ENCODE measurements at regions not wholly inside any gene's neighbourhood (a gene's known extent, or its start where the extent isn't known, plus 50 kb on each side); places are given as distances from the start of the nearest gene placed in this dataset.

DNA sequence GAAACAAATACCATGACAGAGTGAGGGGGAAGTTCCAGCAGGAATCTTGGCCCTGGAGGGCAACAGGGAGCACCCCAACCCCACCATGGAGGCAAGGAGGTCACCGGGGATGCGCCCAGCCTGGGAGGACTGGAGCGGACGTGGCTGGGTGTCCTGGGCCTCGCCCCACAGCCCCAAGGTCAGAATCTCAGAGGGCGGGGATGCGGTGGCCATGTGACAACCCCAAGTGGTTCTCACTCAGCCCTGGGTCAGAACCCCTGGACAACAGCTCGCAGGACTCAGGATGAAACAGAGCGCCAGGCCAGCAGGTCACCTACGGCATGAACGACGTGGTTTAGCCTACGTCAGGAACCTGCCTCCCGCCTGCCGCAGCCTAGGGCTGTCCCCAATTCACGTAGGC is 64.0 kb upstream of the ZNF354A start:
- Histone ChIP-seq H3K4me3 (no peak overlapping the region), H3K9me3 (no peaks in the 10 kb centered on the region), H3K36me3 (no peaks in the 10 kb centered on the region), H3K27me3 (peaks cover 0 to 7% of the 10 kb centered on the region in 2 donors), H3K4me1 (no peaks in the 10 kb centered on the region), H3K27ac (no peak overlapping the region)
- DNase-seq, result no peak
- TF ChIP-seq, protein P1, sequence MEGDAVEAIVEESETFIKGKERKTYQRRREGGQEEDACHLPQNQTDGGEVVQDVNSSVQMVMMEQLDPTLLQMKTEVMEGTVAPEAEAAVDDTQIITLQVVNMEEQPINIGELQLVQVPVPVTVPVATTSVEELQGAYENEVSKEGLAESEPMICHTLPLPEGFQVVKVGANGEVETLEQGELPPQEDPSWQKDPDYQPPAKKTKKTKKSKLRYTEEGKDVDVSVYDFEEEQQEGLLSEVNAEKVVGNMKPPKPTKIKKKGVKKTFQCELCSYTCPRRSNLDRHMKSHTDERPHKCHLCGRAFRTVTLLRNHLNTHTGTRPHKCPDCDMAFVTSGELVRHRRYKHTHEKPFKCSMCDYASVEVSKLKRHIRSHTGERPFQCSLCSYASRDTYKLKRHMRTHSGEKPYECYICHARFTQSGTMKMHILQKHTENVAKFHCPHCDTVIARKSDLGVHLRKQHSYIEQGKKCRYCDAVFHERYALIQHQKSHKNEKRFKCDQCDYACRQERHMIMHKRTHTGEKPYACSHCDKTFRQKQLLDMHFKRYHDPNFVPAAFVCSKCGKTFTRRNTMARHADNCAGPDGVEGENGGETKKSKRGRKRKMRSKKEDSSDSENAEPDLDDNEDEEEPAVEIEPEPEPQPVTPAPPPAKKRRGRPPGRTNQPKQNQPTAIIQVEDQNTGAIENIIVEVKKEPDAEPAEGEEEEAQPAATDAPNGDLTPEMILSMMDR (IDR thresholded peaks at IDR 0.05), result no peak
- no peak for ATAC-seq
- intact Hi-C loops (cut with DNase I), result no loop called here

DNA sequence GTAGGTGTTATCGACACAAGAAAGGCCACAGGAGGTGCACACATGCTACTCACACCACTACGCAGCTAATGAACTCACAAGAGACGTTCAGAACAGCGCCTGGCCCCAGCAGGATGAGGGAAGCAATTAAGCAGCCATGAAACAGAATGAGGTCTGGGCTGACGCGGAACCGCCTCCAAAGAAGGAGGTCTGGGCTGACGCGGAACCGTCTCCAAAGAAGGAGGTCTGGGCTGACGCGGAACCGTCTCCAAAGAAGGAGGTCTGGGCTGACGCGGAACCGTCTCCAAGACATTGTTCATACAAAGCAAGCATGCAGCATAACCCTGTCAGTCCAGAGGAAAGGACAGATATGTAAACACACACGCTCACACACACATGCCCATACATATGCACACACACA is 63.2 kb upstream of the ZNF354A start:
- no peaks in the 10 kb centered on the region for H3K4me1 ChIP-seq
- intact Hi-C loops (cut with DNase I), result no loop called here
- H3K36me3 ChIP-seq, result no peaks in the 10 kb centered on the region

DNA sequence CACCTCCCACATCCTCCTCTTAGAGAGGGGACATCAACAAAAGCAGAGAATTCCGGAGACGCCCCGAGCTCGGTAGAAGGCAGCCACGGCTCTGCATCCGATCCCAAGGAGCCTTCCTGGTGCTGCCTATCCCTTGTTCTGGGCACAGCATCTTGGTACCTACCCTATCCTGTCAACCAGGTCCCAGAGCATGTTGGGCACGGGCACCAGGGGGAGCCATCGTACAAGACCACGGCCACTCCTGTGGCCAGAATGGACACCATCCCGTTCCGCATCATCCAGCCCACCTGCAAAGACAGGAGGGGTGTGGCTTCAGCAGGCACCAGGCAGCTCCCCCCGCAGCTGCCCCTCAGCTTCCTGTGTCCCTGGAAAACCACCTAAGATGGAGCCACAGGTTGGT is 62.7 kb upstream of the ZNF354A start:
- Histone ChIP-seq H3K4me1 (no peaks in the 10 kb centered on the region), H3K27ac (no peak overlapping the region), H3K9me3 (no peaks in the 10 kb centered on the region), H3K36me3 (no peaks in the 10 kb centered on the region), H3K27me3 (peaks cover 0 to 7% of the 10 kb centered on the region in 2 donors), H3K4me3 (no peak overlapping the region)
- DNase-seq (peak in 1 of 4 donors; percentile 22), ATAC-seq (peak; percentile 36)
- intact Hi-C loops (cut with DNase I), result no loop called here
- TF ChIP-seq, protein P1 (IDR thresholded peaks at IDR 0.05), result peak; percentile 11 to 27

More for the DNA sequence above, 63.2 kb upstream of the ZNF354A start:
- H3K9me3 ChIP-seq, result no peaks in the 10 kb centered on the region
- TF ChIP-seq, protein P1 (IDR thresholded peaks at IDR 0.05), result no peak
- DNase-seq, result no peak
- H3K27ac ChIP-seq, result no peak overlapping the region
- peaks cover 0 to 7% of the 10 kb centered on the region in 2 donors for H3K27me3 ChIP-seq
- ATAC-seq, result no peak
- H3K4me3 ChIP-seq, result no peak overlapping the region

DNA sequence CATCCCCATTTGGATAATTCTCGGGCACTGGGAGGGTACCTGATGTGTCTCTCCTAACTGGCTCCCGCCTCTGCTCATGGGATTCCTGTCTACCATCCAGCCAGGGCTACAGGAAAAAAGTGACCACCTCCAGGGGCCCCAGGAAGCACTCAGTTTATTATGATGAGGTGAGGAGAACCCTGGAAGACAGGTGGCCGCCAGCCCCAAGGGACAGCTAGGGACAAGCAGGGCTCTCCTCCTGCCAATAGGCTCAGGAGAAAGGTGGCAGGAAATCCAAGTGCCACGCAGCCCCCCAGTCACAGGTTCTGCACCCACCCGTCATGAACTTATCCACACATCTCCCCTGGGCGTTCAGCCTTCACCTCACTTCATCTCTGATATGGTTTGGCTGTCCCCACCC is 61.5 kb upstream of the ZNF354A start:
- intact Hi-C loops (cut with DNase I), result no loop called here
- ATAC-seq, result no peak
- no peaks in the 10 kb centered on the region for H3K4me1 ChIP-seq
- no peaks in the 10 kb centered on the region for H3K36me3 ChIP-seq
- no peak for DNase-seq
- TF ChIP-seq, protein P1 (IDR thresholded peaks at IDR 0.05), result no peak
- no peak overlapping the region for H3K4me3 ChIP-seq
- no peaks in the 10 kb centered on the region for H3K9me3 ChIP-seq
- no peak overlapping the region for H3K27ac ChIP-seq
- no peaks in the 10 kb centered on the region for H3K27me3 ChIP-seq

DNA sequence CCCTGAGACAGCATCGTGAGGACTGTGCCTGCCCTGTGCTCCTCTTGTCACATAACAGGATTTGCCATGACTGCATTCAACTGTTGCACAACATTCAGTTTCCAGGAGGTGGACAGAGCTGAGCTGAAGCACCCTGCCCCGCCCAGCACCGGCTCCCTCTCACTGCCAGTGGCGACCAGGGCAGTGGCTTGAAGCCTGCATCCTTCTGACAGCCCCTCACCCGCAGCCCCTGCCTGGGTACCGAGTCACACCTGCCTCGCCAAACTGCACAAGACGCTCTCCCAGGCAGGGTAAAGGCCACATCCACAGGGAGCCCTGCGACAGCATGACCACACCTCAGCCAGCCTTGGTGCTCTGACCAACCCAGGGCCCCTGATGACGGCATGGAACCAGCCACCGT is 59.9 kb upstream of the ZNF354A start:
- Histone ChIP-seq H3K9me3 (no peaks in the 10 kb centered on the region), H3K27me3 (no peaks in the 10 kb centered on the region), H3K4me1 (no peaks in the 10 kb centered on the region), H3K27ac (no peak overlapping the region), H3K4me3 (no peak overlapping the region), H3K36me3 (no peaks in the 10 kb centered on the region)
- ATAC-seq, result peak; percentile 31
- intact Hi-C loops (cut with DNase I), result no loop called here
- TF ChIP-seq, protein P1 (IDR thresholded peaks at IDR 0.05), result no peak
- peak in 1 of 4 donors; percentile 72 for DNase-seq
